Nucleus accumbens (tissue), 56 donors: ENCODE measurements at regions not wholly inside any gene's neighbourhood (a gene's known extent, or its start where the extent isn't known, plus 50 kb on each side); places are given as distances from the start of the nearest gene placed in this dataset.

ENCODE experiments used
- DNase-seq, 56 donors: peaks; one replicate each; lab custom pipeline; 2025; lab: John Stamatoyannopoulos, UW

GRCh38 chr12:4969405-4969804 lies 59.7 kb downstream of the KCNA1 start:
- no peak for DNase-seq

GRCh38 chr12:4974217-4974616 lies 64.5 kb downstream of the KCNA1 start:
- DNase-seq = no peak

DNA sequence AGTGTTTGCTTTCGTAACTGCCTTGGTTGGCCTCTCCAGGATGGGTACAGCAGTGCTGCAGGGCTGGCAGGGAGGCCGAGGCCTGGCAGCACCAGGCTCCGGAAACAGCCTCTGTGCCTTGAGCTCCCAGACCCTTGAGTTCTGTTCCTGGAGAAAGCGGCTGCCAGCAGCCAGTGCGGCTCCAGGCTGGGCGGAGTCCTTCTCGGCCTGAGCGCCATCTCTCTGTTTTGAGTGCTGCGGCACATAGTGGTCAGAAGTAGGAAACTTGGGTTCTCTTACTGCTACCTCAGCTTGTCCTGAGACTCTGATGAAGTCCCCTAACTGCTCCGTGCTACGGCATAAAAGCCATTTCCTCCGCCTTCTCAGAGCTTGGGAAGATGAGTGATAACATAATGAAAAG lies 65.9 kb downstream of the KCNA1 start:
- DNase-seq = no peak

DNA sequence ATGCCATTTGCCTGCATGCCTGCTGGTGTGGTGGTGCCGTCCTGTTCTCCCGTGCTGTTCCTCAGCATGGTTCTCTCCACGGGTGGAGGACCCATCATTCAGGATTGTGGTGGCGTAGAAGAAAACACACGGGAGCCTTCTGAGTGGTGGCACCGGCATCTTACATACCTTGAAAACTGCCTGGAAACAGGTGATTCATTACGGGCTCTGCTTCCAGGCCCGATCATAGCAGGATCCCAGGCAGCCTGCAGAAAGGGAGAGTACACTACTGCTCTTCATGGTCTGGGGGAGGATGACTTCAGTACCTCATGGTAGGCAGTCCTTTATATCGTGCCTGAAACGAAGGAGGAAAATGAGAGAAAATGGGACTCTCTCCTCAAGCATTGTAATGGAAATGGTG lies 66.6 kb upstream of the KCNA5 start:
- DNase-seq = no peak

DNA sequence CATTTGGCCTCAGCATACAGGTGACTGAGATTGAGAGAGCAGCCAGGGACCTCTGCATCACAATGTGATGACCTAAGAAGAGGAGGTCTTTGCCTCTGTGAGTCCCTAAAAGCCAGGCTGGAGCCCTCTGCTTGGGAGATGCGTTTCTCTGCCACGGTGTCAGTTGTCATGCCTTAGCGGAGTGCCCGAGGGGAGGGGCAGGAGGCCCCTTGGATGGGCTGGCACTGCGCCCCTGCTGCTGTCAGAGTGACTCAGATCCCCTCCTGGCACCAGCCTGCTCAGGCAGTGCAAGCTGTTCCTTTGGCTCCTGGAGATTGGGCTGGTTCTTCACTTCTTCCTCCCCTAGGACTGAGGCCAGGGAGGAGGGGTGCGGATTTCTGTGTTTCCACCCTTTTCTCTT lies 64.9 kb upstream of the KCNA5 start:
- DNase-seq = peak in 1 of 56 donors; percentile 7

DNA sequence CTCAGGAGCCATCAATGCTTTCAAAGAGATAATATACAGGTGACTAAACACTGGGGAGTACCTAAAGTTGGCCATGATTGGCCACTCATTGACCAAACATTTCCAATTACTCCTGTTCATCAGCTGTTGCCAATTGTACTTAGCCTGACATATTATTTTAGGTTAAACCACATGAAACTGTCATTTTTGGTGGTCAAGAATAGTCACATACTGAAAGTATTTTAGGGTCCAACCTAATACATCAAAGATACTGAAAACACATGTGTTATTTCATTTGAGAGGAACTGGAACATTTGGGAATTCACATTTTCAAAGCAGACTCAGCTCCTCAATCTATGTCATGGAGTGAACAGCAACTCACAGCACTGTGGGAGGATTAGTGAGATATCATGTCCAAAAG lies 63.9 kb upstream of the KCNA5 start:
- DNase-seq = no peak

DNA sequence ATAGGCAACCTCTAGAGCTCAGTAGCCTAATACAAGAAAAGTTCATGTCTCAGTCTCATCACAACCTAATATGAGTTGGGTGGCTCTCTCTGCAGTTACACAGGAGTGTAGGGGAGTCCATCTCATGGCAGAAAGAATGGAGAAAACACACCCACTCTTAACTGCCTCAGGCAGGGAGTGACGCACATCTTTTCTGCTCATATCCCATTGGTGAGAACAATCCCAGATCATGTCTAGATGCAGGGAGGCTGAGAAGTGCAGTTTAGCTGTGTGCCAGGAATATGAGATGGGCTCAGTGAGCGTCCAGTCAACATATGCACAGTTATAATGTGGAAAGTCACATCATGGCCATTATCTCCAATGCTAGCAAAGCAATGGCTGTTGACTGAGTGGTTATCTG lies 59.3 kb upstream of the KCNA5 start:
- peak in 3 of 56 donors; percentile 14 to 35 (median 34) for DNase-seq

GRCh38 chr12:4984971-4985370 lies 58.7 kb upstream of the KCNA5 start:
- peak in 6 of 56 donors; percentile 14 to 51 (median 20) for DNase-seq

DNA sequence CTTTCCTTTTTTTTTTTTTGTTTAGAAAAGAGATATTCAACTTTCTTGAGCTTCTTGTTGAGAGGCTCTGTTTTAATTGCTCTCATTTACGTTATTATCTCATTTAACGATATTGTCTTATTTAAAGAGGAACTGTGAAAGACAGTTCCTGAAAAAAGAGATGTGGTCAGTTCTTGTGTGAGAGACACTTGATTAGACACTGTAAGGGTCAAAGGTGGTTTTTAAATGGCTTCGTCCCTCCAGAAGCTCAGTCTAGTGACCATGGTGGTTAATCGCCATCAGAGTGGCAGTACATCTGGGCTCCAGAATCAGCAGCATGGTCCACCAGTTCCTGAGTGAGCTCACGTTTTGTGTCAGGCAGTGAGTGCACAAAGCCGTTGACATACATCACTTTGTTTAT lies 57.9 kb upstream of the KCNA5 start:
- no peak for DNase-seq

- DNase-seq = no peak
These were observed 56.3 kb upstream of the KCNA5 start for GRCh38 chr12:4987076-4988046.

DNA sequence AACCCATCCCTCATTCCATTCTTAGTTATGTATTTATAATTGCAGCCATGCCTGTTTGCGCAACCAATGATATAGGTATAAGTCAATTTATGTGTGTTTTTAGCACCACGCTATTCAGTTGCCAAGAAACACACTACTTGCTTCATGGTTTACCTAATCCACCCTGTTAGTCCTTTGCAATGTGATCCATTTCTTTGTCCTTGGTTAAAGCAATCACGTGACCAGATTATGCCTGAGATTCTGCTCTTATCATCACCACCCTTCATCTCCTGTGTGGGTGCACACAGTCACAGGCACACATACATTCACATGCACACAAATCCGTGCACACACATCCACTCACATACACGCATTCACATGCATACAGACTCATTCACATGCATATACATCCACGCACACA lies 52.3 kb upstream of the KCNA5 start:
- DNase-seq = no peak

- DNase-seq = peak in 4 of 56 donors; percentile 13 to 37 (median 26)
These were observed 51.9 kb upstream of the KCNA5 start for GRCh38 chr12:4991801-4992200.

- DNase-seq = no peak
These were observed 50.8 kb upstream of the KCNA5 start for GRCh38 chr12:4992871-4993270.
